ENCODE measurements at regions not wholly inside any gene's neighbourhood (a gene's known extent, or its start where the extent isn't known, plus 50 kb on each side); places are given as distances from the start of the nearest gene placed in this dataset.

GRCh38 chr2:236499691-236500578, 69.7 kb upstream of the ACKR3 start:
- DNase-seq (no peak), ATAC-seq (peak; percentile 32)
- Histone ChIP-seq H3K27me3 (peaks cover 0 to 7% of the 10 kb centered on the region in 2 donors), H3K27ac (no peak overlapping the region), H3K4me3 (no peak overlapping the region), H3K4me1 (no peaks in the 10 kb centered on the region), H3K36me3 (no peaks in the 10 kb centered on the region), H3K9me3 (no peaks in the 10 kb centered on the region)
- no peak for TF ChIP-seq CTCF (IDR thresholded peaks at IDR 0.05)
- intact Hi-C loops (cut with DNase I) = no loop called here

GRCh38 chr2:236501026-236501425, 68.6 kb upstream of the ACKR3 start:
- ATAC-seq (no peak), DNase-seq (no peak)
- H3K27ac ChIP-seq = no peak overlapping the region
- H3K4me1 ChIP-seq = no peaks in the 10 kb centered on the region
- no peaks in the 10 kb centered on the region for H3K36me3 ChIP-seq
- no peak for TF ChIP-seq CTCF (IDR thresholded peaks at IDR 0.05)
- H3K4me3 ChIP-seq = no peak overlapping the region
- intact Hi-C loops (cut with DNase I) = no loop called here
- no peaks in the 10 kb centered on the region for H3K9me3 ChIP-seq
- peaks cover 0 to 15% of the 10 kb centered on the region in 2 donors for H3K27me3 ChIP-seq

GRCh38 chr2:236501531-236501930, 68.1 kb upstream of the ACKR3 start:
- TF ChIP-seq CTCF (IDR thresholded peaks at IDR 0.05) = no peak
- intact Hi-C loops (cut with DNase I) = no loop called here
- Histone ChIP-seq H3K4me1 (no peaks in the 10 kb centered on the region), H3K36me3 (no peaks in the 10 kb centered on the region), H3K27ac (no peak overlapping the region), H3K9me3 (no peaks in the 10 kb centered on the region), H3K27me3 (peaks cover 4 to 20% of the 10 kb centered on the region in 2 donors), H3K4me3 (no peak overlapping the region)
- no peak for DNase-seq
- ATAC-seq = no peak

- Histone ChIP-seq H3K27ac (no peak overlapping the region), H3K4me1 (peaks cover 0 to 5% of the 10 kb centered on the region in 2 donors), H3K4me3 (no peak overlapping the region), H3K36me3 (no peaks in the 10 kb centered on the region), H3K27me3 (peaks cover 12 to 35% of the 10 kb centered on the region in 2 donors), H3K9me3 (no peaks in the 10 kb centered on the region)
- intact Hi-C loops (cut with DNase I) = no loop called here
- no peak for ATAC-seq
- DNase-seq = no peak
- no peak for TF ChIP-seq CTCF (IDR thresholded peaks at IDR 0.05)
Measured at GRCh38 chr2:236503100-236503499, 66.5 kb upstream of the ACKR3 start.

- TF ChIP-seq CTCF (IDR thresholded peaks at IDR 0.05) = no peak
- Histone ChIP-seq H3K9me3 (no peaks in the 10 kb centered on the region), H3K4me1 (peaks cover 0 to 5% of the 10 kb centered on the region in 2 donors), H3K36me3 (no peaks in the 10 kb centered on the region), H3K27ac (no peak overlapping the region), H3K27me3 (peaks cover 12 to 40% of the 10 kb centered on the region in 2 donors), H3K4me3 (no peak overlapping the region)
- no peak for DNase-seq
- intact Hi-C loops (cut with DNase I) = no loop called here
- ATAC-seq = no peak
Measured at GRCh38 chr2:236503583-236503982, 66.0 kb upstream of the ACKR3 start.

Data from left lung (tissue), 4 donors.